ENCODE measurements at regions not wholly inside any gene's neighbourhood (a gene's known extent, or its start where the extent isn't known, plus 50 kb on each side); places are given as distances from the start of the nearest gene placed in this dataset.

DNA sequence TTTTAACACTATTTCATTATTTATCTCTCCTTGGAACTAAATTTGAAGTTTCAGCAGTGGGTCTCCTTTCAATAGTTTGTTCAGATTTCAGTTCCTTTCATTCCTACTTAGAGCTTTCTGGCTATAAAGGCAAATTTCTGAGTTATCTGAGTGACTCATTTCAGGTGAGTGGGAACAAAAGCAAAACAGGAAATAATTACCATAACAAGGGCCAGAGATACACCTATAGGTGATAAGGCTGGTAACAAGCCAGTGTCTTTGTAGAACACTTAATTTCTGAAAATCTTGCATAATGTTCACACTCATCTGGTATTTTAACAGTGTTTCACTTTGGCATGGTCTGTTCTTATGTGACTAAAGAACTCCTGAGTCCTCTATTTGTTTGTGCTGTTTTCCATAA, 64.5 kb upstream of the PRRC2C start:
- intact Hi-C loops (cut with DNase I), result no loop called here
- peaks cover 0 to 11% (median 1%) of the 10 kb centered on the region in 12 donors for H3K4me1 ChIP-seq
- H3K36me3 ChIP-seq, result no peaks in the 10 kb centered on the region
- DNase-seq (no peak), ATAC-seq (no peak)
- H3K4me3 ChIP-seq, result no peak overlapping the region
- TF ChIP-seq POLR2A (IDR thresholded peaks at IDR 0.05), result no peak
- TF ChIP-seq, protein P1, sequence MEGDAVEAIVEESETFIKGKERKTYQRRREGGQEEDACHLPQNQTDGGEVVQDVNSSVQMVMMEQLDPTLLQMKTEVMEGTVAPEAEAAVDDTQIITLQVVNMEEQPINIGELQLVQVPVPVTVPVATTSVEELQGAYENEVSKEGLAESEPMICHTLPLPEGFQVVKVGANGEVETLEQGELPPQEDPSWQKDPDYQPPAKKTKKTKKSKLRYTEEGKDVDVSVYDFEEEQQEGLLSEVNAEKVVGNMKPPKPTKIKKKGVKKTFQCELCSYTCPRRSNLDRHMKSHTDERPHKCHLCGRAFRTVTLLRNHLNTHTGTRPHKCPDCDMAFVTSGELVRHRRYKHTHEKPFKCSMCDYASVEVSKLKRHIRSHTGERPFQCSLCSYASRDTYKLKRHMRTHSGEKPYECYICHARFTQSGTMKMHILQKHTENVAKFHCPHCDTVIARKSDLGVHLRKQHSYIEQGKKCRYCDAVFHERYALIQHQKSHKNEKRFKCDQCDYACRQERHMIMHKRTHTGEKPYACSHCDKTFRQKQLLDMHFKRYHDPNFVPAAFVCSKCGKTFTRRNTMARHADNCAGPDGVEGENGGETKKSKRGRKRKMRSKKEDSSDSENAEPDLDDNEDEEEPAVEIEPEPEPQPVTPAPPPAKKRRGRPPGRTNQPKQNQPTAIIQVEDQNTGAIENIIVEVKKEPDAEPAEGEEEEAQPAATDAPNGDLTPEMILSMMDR (IDR thresholded peaks at IDR 0.05), result no peak
- peaks cover 0 to 6% (median 0%) of the 10 kb centered on the region in 12 donors for H3K9me3 ChIP-seq
- no peak overlapping the region for H3K27ac ChIP-seq
- H3K27me3 ChIP-seq, result no peaks in the 10 kb centered on the region

DNA sequence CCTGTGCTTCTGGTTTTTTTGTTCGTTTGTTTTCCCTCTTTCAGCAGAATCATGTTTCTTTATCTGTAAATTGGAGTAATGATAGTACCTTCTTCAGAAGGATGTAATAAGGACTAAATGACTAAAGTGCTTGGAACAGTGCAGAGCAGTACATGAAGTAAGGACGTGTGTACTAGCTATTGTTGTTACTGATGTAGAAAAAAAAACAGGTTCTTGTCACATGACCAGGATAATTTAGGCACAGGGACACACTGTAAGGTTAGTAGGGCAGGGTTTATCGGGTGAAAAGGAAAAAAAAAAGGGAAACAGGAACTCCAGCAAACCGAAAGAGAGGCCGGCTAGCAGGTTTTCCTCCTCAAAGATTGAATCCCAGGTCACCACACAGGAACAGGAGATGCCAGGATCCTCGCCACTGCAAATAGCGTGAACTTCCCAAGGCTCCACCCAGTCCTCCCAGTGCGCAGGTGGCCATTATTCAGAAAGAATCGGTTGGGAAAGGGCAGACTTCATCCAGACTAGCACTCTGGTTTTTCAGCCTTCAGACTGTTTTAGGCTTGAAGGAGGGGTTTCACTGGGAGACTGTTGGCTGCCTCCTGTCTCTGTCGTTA, 63.8 kb upstream of the PRRC2C start:
- no peak for TF ChIP-seq POLR2A (IDR thresholded peaks at IDR 0.05)
- TF ChIP-seq, protein P1 (IDR thresholded peaks at IDR 0.05), result no peak
- DNase-seq (no peak), ATAC-seq (peak in 3 of 4 donors; percentile 45 to 82 (median 62))
- no peaks in the 10 kb centered on the region for H3K27me3 ChIP-seq
- 54 to 65% (median 59%) methylated on average over 10 of the region's 10 CpGs for WGBS, 4 donors
- peaks cover 0 to 11% (median 1%) of the 10 kb centered on the region in 12 donors for H3K4me1 ChIP-seq
- peaks cover 0 to 6% (median 0%) of the 10 kb centered on the region in 12 donors for H3K9me3 ChIP-seq
- H3K4me3 ChIP-seq, result peak overlapping the region in 4 of 12 donors; percentile 4 to 20 (median 9)
- intact Hi-C loops (cut with DNase I), result no loop called here
- peak overlapping the region in 7 of 12 donors; percentile 11 to 54 (median 42) for H3K27ac ChIP-seq
- no peaks in the 10 kb centered on the region for H3K36me3 ChIP-seq

DNA sequence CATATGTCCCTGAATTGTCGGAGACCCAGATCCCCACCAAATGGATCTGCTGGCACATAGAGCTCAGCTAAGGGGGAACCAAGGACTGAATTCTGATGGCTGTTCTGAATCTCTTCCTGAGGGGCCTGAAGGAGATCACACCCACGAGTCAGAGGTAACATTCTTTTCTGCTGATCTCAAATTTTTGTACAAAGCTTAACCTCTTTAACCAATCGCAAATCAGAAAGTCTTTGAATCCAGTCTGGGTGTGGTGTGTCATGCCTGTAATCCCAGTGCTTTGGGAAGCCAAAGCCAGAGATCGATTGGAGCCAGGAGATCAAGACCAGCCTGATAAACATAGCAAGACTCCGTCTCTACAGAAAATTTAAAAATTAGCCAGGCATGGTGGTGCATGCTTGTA, 62.8 kb upstream of the PRRC2C start:
- TF ChIP-seq POLR2A (IDR thresholded peaks at IDR 0.05), result no peak
- TF ChIP-seq, protein P1 (IDR thresholded peaks at IDR 0.05), result no peak
- intact Hi-C loops (cut with DNase I), result no loop called here
- 61 to 66% (median 64%) methylated on average over 5 of the region's 5 CpGs for WGBS, 4 donors
- Histone ChIP-seq H3K4me1 (peaks cover 0 to 11% (median 3%) of the 10 kb centered on the region in 12 donors), H3K36me3 (no peaks in the 10 kb centered on the region), H3K27ac (peak overlapping the region in 5 of 12 donors; percentile 22 to 54 (median 45)), H3K9me3 (no peaks in the 10 kb centered on the region), H3K27me3 (no peaks in the 10 kb centered on the region), H3K4me3 (no peak overlapping the region)
- ATAC-seq (peak in 2 of 4 donors; percentile 12 to 26), DNase-seq (no peak)

DNA sequence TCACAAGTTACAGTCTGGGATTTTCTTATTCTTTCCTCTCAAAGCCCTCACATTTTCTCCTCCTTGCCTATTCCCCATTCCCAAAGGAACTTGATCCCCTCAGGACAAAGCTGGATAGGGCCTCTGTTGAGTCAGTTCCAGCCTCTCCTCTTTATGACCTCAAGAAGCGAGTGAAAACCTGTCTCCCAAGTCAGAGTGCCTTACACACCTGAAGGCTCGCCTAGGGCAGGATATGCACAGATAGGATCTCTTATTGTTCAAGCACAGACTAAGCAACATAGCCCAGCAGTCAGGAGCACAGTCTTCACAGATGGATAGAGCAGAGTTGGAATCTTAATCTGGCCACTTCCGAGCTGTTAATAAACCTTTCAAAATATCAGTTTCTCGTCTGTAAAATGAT, 60.8 kb upstream of the PRRC2C start:
- Histone ChIP-seq H3K9me3 (peaks cover 0 to 6% (median 0%) of the 10 kb centered on the region in 12 donors), H3K36me3 (no peaks in the 10 kb centered on the region), H3K27me3 (no peaks in the 10 kb centered on the region), H3K27ac (no peak overlapping the region), H3K4me3 (no peak overlapping the region), H3K4me1 (peaks cover 0 to 21% (median 7%) of the 10 kb centered on the region in 12 donors)
- DNase-seq (no peak), ATAC-seq (no peak)
- 81 to 87% (median 83%) methylated on average over 4 of the region's 4 CpGs for WGBS, 4 donors
- no peak for TF ChIP-seq POLR2A (IDR thresholded peaks at IDR 0.05)
- TF ChIP-seq, protein P1 (IDR thresholded peaks at IDR 0.05), result no peak
- intact Hi-C loops (cut with DNase I), result no loop called here
